NCI-H2081 (cell line): ENCODE measurements at regions not wholly inside any gene's neighbourhood (a gene's known extent, or its start where the extent isn't known, plus 50 kb on each side); places are given as distances from the start of the nearest gene placed in this dataset.
"Not testable (repeated sequence)": the region's sequence is repeated elsewhere in the genome, so short reads cannot be mapped to it uniquely, and the experiment has no call there.

Experiments
- DNase-seq, 2 experiments: peaks; one replicate each; lab custom pipeline; 2025; lab: John Stamatoyannopoulos, UW

DNA sequence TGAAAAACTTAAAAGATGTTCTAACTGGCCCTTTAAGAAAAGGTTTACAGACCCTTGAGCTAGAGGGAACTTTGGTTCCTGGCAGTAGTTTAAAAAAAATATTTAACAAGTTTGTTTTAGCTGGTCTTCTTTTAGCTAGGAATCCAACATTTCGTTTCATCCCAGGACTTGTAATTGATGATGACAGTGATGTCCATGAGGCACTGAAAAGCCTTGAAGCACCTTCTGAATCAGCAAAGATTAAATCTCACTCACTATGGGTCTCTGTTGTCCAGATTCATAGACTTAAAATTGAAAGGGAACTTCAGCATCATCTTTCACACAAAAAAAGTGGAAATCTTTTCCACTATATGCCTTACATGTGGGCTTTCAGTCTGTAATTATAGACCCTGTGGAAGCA, 102.9 kb upstream of the ETAA1 start:
- no peak for DNase-seq

DNA sequence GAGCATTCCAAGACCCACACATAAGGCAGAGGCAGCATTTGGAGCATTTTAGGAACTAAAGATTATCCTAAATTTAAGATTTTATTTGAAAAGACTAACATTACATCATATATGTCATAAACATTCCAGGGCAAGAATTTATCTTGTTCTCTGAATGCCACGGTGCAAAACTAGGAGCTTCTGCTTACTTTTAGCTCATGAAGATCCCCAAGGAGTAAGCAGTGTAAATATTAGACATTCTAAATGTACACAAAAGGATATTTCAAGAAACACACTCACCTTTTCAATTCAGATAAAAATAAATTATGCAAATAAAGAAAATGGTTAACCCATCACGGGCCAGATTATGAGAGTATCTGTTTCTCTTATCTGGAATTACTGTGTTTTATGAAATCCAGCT, 101.7 kb upstream of the ETAA1 start:
- no peak for DNase-seq

DNA sequence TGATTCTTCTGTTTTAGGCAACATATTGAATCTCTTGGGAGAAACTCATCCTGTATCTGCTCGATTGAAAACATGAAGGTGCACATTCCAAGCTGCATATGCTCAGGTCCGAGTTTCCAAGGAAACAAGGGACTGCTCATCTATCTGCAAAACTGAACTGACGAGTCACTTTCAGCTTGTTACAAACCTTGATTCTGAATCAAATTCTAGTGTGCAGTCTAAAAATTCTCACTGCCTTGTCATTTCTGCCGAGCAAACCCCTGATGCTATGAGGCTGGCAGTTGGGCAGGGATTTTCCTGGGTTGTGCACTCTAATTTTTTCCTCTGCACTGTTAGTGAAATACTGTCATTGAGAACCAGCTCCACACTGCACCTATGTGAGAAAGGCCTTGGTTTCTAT, 101.3 kb upstream of the ETAA1 start:
- DNase-seq = no peak

DNA sequence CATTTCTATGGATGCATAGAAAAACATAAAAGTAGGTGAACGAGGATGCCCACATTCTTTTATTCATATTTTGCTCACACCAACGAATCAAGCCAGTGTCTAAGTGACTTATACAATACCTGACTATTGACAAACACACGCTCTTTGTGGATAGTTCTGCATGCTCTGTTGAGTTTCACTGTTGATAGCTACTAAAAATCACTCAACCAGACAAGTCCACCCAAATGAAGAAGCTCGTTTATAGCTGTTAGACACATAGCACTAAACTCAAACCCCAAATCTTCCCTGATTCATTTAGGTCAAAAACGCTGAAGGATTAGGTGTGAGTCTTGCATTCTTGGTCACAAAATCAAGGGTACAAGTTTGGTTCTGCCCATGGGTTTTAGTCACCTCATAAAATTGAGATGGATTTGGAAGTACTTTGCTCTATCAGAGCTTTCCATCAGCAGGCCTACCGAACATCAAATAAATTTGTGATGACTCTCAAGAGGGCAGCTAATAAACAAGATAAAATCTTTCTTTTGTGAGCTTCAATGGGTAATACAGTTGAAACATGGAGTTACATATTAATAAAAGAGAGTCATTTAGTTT, 92.7 kb upstream of the ETAA1 start:
- DNase-seq = no peak

DNA sequence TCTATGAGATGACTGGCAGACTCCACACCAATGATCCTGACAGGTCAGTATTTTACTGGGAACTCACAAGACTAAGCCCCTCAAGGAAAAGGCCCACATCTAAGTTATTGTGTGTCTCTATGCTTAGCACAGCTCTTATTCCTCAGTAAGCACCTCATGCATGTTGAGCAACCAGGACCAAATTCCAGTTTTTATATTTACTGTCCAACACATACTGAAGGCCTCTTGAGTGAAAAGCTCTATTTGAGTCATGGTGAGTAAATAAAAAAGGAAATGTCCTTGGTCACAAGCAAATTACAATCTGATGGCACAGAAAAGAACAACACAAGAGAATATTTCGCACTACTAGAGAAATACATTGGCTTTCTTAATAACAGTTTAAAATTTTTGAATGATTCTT, 87.9 kb upstream of the ETAA1 start:
- DNase-seq = no peak

DNA sequence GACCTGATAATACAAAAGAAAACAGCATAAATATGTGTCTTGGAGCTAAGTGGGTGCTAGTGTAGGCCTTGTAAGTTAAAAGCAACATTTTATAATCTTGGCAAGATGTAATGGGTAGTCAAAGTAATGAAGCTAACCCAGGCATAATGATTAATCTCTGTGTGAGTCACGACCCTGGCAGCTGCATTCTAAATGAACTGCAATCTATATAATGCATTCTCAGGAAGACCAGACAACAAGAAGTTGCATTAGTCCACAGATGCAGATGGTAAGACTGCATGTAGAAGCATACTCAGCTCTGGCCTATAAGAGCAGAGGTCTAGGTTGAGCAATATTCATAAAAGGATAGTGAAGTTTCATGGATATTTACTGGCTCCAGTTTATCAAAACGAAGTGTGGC, 85.6 kb upstream of the ETAA1 start:
- no peak for DNase-seq

DNA sequence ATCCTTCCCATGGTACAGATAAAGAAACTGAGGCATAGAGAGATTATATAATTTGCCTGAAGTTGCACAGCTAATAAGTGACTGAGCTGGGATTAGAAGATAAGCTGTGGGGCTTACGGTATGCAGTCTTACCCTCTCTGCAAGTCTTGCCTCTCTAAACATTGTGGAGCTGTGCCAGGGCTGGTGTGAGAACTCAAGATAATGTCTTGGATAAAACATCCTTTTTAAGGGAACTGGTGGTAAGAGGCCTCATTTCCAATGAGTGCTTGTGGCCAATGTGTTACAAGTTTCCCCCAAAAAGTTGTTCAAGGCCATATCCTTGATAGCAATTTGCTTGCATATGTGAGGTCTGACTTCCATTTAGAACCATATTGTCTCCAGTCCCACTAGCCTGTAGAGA, 84.3 kb upstream of the ETAA1 start:
- no peak for DNase-seq

DNA sequence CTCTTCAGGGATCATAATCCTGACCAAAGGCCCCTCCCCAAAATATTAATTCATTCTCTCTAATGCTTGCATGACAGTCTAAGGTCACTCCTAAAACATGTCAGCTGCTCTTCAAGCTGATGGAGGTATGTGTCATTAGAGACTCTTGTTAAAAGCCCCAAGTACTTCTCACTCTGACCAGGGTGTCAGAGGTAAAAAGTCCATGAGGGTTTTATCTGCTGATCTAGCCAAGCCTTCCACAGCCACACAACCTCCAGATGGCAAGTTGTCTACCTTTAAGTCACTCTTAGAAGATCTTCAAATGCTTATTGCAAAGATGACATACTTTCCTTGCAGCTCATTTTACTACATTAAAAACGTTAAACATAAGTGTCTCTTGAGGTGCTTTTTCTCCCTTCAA, 83.6 kb upstream of the ETAA1 start:
- DNase-seq = no peak

DNA sequence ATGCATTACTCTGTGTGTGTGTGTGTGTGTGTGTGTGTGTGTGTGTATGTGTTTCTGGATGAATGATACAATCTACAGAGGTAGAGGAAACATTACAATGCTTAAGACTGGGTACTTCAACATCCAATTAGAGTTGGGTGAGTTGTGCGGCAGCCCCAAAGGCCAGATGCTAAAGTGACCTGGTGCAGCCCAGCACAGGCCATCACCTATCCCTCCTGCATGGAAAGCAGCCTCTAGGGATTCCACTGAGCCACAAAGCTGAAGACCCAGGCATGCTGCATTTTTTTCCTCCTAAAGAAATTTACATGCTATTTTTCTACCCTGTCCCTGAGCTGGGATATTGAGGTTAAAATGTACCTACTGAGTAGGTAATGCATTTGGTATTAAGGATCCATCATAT, 79.1 kb upstream of the ETAA1 start:
- no peak for DNase-seq

DNA sequence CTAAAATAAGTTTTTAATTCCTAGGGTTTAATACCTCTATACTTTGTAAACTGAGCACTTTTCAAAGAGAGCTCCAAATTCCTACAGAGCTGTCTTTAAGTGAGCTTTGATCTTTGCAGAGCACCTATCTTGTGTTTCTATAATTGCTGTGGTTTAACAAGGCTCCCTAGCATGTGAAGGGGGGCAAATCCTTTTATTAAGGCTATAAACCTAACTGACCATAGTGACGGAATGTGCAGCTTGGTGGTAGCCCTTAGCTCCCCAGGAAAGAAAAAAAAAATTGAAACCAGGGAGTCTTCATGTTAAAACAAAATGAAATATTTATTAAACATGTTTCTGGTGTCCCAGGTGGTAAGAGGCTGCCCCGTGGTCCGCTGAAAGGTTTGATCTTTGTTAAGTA, 78.6 kb upstream of the ETAA1 start:
- no peak for DNase-seq

DNA sequence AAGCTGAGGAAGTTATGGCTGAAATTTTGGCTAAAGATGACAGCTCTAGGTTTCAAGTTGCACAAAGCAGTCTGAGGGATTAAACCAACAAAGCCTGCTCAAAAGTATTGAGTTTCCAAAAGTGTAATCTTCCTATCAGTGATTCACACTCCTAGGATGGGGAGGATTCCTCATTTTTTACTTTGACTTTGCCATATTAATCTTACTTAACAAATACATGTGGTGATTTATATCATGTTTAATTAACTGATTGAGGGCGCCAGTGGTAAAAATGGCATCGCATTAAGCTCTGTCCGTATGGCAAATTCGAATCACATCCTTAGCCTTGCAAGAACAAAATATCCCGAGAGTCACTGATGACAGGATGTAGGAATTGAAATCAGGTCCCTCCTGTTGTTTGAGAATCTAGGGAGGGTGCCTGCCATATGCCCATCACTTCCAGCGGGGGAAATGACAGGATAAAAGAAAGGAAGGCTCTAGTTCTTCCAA, 78.1 kb upstream of the ETAA1 start:
- no peak for DNase-seq

DNA sequence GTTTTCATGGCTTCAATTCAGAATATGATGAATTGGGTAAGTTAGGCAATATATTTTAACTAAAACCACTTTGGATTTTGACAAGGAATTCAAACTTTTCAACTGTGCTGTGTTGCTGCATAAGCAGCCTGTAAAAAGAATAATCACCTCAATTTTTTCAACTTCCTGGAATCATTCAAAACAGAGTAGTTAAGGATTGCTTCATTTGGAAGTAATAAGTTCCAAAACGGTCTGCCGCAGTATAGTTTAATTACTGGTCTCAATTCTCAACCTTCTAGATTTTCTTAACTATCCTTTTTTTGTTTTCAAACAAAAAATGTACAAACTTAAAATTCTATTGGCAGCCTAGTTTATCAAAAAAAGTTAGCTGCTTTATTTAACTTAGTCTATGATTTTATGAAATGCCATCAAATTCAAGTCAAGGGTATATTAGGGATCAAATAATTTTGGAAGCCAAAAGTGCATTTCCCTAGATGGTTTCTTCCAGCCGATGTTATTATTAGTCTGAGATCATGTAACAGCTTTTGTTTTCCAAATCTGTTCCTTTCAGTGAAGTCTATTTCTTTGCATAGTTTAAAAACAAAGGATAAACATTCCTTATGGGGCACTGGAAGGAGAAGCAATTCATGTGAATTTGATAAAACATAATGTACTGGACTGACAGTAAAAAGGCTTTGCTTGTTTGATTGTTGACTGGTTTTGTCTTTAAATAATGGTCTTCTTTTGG, 76.1 kb upstream of the ETAA1 start:
- no peak for DNase-seq

DNA sequence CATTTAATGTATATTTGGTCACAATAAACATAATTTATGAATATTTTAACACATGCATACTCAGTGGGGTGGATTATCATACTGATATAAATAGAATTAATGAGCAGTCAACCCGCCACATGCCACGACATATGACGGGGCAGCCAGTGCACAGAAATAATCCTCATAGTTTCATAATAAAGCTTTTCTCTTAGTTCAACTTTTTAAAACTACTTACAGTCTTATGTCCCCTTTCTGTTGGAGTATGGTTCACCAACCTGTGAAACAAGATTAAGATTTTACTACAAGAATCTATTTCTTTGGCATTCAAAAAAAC, 75.6 kb upstream of the ETAA1 start:
- DNase-seq = no peak

DNA sequence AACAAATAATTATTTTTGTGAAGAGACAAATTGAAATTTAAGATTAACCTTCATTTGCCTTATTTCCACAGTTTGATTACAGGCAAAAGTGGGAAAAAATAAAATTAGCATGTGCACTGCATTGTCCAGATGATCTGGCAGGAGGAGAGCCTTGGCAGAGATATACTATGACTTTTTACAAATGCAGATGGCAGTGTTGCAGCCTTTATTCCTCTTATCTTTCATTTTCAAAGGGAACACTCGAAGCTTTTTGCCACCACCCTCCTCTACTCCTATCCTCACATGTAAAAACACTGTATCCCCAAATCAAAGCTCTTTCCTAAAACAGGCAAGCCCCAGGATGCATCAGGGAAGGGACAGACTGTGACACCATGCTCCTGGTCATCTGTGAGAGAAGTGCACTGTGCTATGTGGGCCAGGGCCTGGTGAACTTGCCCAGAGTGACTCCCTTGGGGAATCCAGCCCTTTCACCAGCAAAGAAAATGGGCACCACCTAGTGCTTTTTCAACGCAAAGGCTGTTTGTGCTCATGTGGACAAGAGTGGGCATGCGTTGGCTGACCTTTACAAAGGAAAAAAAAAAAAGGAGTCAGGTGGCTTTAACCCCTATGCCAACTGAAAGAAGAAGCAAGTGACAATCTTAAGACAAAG, 74.7 kb upstream of the ETAA1 start:
- peak; percentile 32 to 68 for DNase-seq

DNA sequence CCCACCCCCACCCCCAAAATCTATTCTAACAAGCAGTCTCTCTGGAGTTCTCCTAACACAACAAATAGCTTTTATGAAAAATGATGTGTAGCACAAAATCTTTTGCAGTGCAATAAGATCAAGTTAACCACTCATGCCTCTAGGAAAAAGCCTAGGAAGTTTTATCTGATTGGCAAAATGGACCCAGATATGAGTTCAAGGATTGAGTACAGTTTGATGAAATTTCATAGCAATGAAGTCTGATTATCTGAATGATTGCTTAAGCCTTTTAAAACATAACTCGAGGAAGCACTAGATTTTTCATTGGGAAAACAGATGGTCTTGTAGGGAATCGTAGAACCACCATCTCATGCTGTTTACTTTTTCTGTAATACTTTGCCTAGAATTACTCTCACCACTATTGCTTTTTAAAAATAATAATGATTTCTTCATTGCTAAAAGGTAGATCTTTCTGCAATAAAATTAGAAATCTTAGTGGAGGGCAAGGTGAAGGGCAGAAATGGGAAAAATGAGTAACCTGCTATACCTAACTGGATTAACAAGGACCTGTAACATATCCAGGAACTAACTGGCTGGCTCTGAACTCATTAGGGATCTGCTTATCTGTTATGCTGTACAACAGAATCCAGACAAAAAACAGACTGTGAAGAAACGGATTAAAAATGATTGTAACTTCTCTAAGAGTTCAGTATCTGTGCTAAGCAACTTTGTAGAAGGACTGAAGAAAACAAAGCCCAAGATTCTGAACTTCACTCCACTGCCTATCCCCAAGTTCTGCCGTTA, 73.7 kb upstream of the ETAA1 start:
- no peak for DNase-seq

DNA sequence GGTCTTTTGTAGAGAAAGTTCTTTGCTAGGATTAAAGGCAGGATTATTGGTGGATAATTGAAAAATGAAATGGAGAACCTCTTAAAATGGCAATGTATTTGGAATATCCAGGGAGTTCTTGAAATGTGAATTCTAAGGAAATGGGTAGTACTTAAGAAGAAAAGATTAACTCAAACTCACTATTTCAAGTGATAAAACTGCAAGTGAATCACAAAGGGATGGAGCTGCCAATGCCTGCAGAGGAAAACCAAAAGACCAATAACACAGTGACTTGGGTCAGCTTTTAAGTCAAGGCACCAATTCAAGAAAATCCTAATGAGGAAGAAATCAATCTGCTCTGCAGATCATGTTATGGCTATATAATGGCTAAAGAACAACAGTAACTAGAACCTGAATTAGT, 67.6 kb upstream of the ETAA1 start:
- DNase-seq = no peak

DNA sequence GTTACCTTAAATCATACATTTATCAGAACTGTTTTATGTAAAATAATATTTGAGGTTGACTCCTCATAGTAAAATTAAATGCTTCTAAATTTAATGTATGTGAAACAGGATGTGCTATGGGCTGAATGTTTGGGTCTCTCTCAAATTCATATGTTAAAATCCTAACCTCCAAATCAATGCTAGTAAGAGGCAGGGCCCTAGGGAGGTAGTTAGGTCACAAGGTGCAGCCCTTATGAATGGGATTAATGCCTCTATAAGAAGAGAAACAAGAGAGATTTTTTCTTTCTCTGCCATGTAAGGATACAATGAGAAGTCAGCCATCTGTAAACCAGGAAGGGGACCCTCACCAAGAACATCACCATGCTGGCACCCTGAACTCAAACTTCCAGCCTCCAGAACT, 67.2 kb upstream of the ETAA1 start:
- no peak for DNase-seq

DNA sequence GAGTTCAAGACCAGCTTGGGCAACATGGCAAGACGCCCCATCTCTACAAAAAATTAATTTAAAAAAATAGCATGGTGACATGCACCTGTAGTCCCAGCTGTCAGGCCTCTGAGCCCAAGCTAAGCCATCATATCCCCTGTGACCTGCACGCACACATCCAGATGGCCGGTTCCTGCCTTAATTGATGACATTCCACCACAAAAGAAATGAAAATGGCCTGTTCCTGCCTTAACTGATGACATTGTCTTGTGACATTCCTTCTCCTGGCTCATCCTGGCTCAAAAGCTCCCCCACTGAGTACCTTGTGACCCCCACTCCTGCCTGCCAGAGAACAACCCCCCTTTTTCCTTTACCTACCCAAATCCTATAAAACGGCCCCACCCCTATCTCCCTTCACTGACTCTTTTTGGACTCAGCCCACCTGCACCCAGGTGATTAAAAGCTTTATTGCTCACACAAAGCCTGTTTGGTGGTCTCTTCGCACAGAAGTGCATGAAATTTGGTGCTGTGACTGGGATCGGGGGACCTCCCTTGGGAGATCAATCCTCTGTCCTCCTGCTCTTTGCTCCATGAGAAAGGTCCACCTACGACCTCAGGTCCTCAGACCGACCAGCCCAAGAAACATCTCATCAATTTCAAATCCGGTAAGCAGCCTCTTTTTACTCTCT, 65.6 kb upstream of the ETAA1 start:
- not testable (repeated sequence) for DNase-seq

DNA sequence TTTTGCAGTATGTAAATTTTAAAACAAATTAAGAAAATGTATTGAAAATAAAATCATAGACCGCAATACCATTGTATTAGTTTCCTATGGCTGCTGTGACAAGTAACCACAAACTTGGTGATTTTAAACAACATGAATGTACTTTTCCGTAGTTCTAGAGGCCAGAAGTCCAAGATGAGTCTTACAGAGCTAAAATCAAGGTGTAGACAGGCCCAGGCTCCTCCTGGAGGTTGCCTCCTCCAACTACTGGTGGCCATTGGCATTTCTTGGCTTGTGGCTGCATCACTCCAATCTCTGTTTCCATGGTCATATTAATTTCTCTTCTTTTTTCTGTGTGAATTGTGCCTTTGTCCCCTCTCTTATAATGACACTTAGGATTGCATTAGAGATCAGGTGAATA, 59.2 kb upstream of the ETAA1 start:
- DNase-seq = no peak

DNA sequence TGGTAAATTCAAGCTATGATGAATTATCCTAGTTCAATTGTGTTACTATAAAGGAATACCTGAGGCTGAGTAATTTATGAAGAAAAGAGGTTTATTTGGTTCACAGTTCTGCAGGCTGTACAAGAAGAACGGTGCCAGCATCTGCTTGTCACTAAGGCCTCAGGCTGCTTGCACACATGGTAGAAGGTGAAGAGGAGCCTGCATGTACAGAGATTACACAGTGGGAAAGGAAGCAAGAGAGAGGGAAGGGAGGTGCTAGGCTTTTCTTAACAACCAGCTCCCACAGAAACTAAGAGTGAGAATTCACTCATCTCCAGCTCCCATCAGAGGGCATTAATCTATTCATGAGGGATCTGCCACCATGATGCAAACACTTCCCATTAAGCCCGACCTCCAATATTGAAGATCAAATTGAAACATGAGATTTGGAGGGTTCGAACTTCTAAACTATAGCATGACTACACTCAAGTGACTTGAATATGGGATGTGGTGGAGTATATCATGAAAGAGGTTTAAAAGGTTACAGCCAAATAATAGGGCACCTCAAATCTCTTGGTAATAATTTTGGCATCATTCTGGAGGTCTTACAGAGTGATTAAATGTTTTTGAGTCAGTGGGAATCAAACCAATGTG, 58.4 kb upstream of the ETAA1 start:
- no peak for DNase-seq

DNA sequence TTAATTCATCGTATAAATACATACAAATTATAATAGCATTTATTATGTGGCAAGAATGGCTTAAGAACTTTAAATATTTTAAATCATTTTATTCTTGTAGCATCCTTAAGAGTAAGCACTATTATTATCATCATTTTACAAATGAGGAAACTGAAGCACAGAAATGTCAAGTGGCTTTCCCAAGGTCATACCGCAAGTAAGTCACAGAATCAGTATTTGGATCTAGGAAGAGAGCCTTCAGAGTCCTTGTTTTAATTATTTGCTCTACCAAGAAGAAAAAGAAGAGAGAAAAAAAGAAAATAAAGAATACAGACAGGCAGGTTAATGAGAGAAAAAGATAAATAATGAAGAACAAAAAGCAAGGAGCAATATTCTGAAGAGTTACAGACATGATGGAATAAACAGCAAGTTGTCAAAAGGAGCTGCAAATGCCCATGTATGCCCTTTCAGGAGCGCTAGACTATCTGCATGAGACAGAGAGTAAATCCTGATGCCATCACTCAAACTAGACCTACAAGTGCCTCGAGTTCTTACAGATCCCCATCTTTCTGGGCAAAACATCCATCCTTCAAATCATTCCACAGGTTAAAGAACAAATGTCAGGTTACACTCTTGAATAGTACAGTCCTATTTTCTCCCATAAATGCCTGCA, 57.8 kb upstream of the ETAA1 start:
- DNase-seq = no peak
